ENCODE measurements at regions not wholly inside any gene's neighbourhood (a gene's known extent, or its start where the extent isn't known, plus 50 kb on each side); places are given as distances from the start of the nearest gene placed in this dataset.
"Not testable (repeated sequence)": the region's sequence is repeated elsewhere in the genome, so short reads cannot be mapped to it uniquely, and the experiment has no call there.

- DNase-seq (peak; percentile 33), ATAC-seq (peak; percentile 33)
- H3K4me3 Mint-ChIP-seq: no peak overlapping the region
- no peak overlapping the region for H3K27ac Mint-ChIP-seq
- H3K4me1 Mint-ChIP-seq: no peaks in the 10 kb centered on the region
- peaks cover 15% of the 10 kb centered on the region for H3K27me3 Mint-ChIP-seq
- H3K36me3 Mint-ChIP-seq (ENCODE audit: low read depth): no peaks in the 10 kb centered on the region
- peaks cover 10% of the 10 kb centered on the region for H3K9me3 Mint-ChIP-seq
These were observed 61.1 kb upstream of the VAMP7 start for GRCh38 chrX:155819966-155820491.

GRCh38 chrX:155819525-155819924 is 61.6 kb upstream of the VAMP7 start:
- Mint-ChIP-seq H3K27me3 (peaks cover 15% of the 10 kb centered on the region), H3K4me1 (no peaks in the 10 kb centered on the region), H3K4me3 (no peak overlapping the region), H3K27ac (no peak overlapping the region), H3K36me3 (ENCODE audit: low read depth) (no peaks in the 10 kb centered on the region), H3K9me3 (peaks cover 10% of the 10 kb centered on the region)
- ATAC-seq (no peak), DNase-seq (no peak)

GRCh38 chrX:155814391-155814790 is 66.8 kb upstream of the VAMP7 start:
- H3K4me1 Mint-ChIP-seq: not testable (repeated sequence)
- peaks cover 13% of the 10 kb centered on the region for H3K9me3 Mint-ChIP-seq

GRCh38 chrX:155779831-155780230 is 101.3 kb upstream of the VAMP7 start:
- DNase-seq (no peak), ATAC-seq (no peak)
- Mint-ChIP-seq H3K4me3 (no peak overlapping the region), H3K9me3 (no peaks in the 10 kb centered on the region), H3K27me3 (no peaks in the 10 kb centered on the region), H3K36me3 (ENCODE audit: low read depth) (no peaks in the 10 kb centered on the region), H3K4me1 (no peaks in the 10 kb centered on the region), H3K27ac (no peak overlapping the region)

More at GRCh38 chrX:155814391-155814790, 66.8 kb upstream of the VAMP7 start:
- ATAC-seq; H3K4me3 Mint-ChIP-seq; DNase-seq; H3K27ac Mint-ChIP-seq; H3K27me3 Mint-ChIP-seq; H3K36me3 Mint-ChIP-seq (ENCODE audit: low read depth): not testable (repeated sequence)

- Mint-ChIP-seq H3K9me3 (no peaks in the 10 kb centered on the region), H3K36me3 (ENCODE audit: low read depth) (no peaks in the 10 kb centered on the region), H3K27ac (no peak overlapping the region), H3K27me3 (no peaks in the 10 kb centered on the region), H3K4me3 (no peak overlapping the region), H3K4me1 (no peaks in the 10 kb centered on the region)
- ATAC-seq (no peak), DNase-seq (no peak)
These were observed 102.1 kb upstream of the VAMP7 start for GRCh38 chrX:155778844-155779553.

- DNase-seq (no peak), ATAC-seq (no peak)
- Mint-ChIP-seq H3K4me1 (no peaks in the 10 kb centered on the region), H3K4me3 (no peak overlapping the region), H3K9me3 (no peaks in the 10 kb centered on the region), H3K27me3 (no peaks in the 10 kb centered on the region), H3K36me3 (ENCODE audit: low read depth) (no peaks in the 10 kb centered on the region), H3K27ac (no peak overlapping the region)
These were observed 106.8 kb upstream of the VAMP7 start for GRCh38 chrX:155774387-155774786.

GRCh38 chrX:155767876-155768769 is 113.0 kb upstream of the VAMP7 start:
- no peak for DNase-seq
- ATAC-seq: no peak
- H3K36me3 Mint-ChIP-seq (ENCODE audit: low read depth): no peaks in the 10 kb centered on the region
- H3K4me1 Mint-ChIP-seq: no peaks in the 10 kb centered on the region
- no peaks in the 10 kb centered on the region for H3K9me3 Mint-ChIP-seq
- H3K27ac Mint-ChIP-seq: no peak overlapping the region
- H3K4me3 Mint-ChIP-seq: peak overlapping the region; percentile 21
- peaks cover 2% of the 10 kb centered on the region for H3K27me3 Mint-ChIP-seq

- H3K4me1 Mint-ChIP-seq: no peaks in the 10 kb centered on the region
- ATAC-seq (peak; percentile 36), DNase-seq (peak; percentile 2)
- peak overlapping the region; percentile 79 for H3K4me3 Mint-ChIP-seq
- H3K27ac Mint-ChIP-seq: no peak overlapping the region
- peaks cover 2% of the 10 kb centered on the region for H3K27me3 Mint-ChIP-seq
- H3K9me3 Mint-ChIP-seq: peaks cover 2% of the 10 kb centered on the region
- no peaks in the 10 kb centered on the region for H3K36me3 Mint-ChIP-seq (ENCODE audit: low read depth)
These were observed 113.9 kb upstream of the VAMP7 start for GRCh38 chrX:155767051-155767875.

GRCh38 chrX:155766321-155766720 is 114.8 kb upstream of the VAMP7 start:
- peaks cover 8% of the 10 kb centered on the region for H3K9me3 Mint-ChIP-seq
- H3K4me3 Mint-ChIP-seq: no peak overlapping the region
- no peaks in the 10 kb centered on the region for H3K36me3 Mint-ChIP-seq (ENCODE audit: low read depth)
- peaks cover 2% of the 10 kb centered on the region for H3K27me3 Mint-ChIP-seq
- no peak for DNase-seq
- no peak overlapping the region for H3K27ac Mint-ChIP-seq
- ATAC-seq: no peak
- H3K4me1 Mint-ChIP-seq: no peaks in the 10 kb centered on the region

GRCh38 chrX:155761185-155761584 is 120.0 kb upstream of the VAMP7 start:
- H3K9me3 Mint-ChIP-seq: peaks cover 12% of the 10 kb centered on the region
- no peaks in the 10 kb centered on the region for H3K4me1 Mint-ChIP-seq
- no peaks in the 10 kb centered on the region for H3K36me3 Mint-ChIP-seq (ENCODE audit: low read depth)
- H3K27ac Mint-ChIP-seq: no peak overlapping the region
- ATAC-seq (no peak), DNase-seq (no peak)
- H3K4me3 Mint-ChIP-seq: no peak overlapping the region
- peaks cover 2% of the 10 kb centered on the region for H3K27me3 Mint-ChIP-seq

GRCh38 chrX:155757046-155757759 is 123.9 kb upstream of the VAMP7 start:
- no peak overlapping the region for H3K27ac Mint-ChIP-seq

GRCh38 chrX:155755706-155756337 is 125.3 kb upstream of the VAMP7 start:
- no peaks in the 10 kb centered on the region for H3K4me1 Mint-ChIP-seq
- ATAC-seq: no peak
- no peak overlapping the region for H3K4me3 Mint-ChIP-seq
- no peaks in the 10 kb centered on the region for H3K27me3 Mint-ChIP-seq
- peaks cover under 1% of the 10 kb centered on the region for H3K9me3 Mint-ChIP-seq
- H3K36me3 Mint-ChIP-seq (ENCODE audit: low read depth): no peaks in the 10 kb centered on the region
- no peak overlapping the region for H3K27ac Mint-ChIP-seq
- DNase-seq: no peak

More at GRCh38 chrX:155757046-155757759, 123.9 kb upstream of the VAMP7 start:
- no peak for DNase-seq
- H3K4me1 Mint-ChIP-seq: no peaks in the 10 kb centered on the region
- no peaks in the 10 kb centered on the region for H3K36me3 Mint-ChIP-seq (ENCODE audit: low read depth)
- H3K9me3 Mint-ChIP-seq: peaks cover 9% of the 10 kb centered on the region
- no peak for ATAC-seq
- no peaks in the 10 kb centered on the region for H3K27me3 Mint-ChIP-seq
- no peak overlapping the region for H3K4me3 Mint-ChIP-seq

- H3K4me3 Mint-ChIP-seq: no peak overlapping the region
- no peak overlapping the region for H3K27ac Mint-ChIP-seq
- no peaks in the 10 kb centered on the region for H3K36me3 Mint-ChIP-seq (ENCODE audit: low read depth)
- DNase-seq (no peak), ATAC-seq (no peak)
- H3K9me3 Mint-ChIP-seq: no peaks in the 10 kb centered on the region
- no peaks in the 10 kb centered on the region for H3K27me3 Mint-ChIP-seq
- H3K4me1 Mint-ChIP-seq: no peaks in the 10 kb centered on the region
These were observed 130.0 kb upstream of the VAMP7 start for GRCh38 chrX:155751131-155751530.

Data from activated naive CD8-positive, alpha-beta T cell treated with anti-CD3 and anti-CD28 coated beads, Interleukin-2, amount 50 U/mL, for 24 hours (primary cell).